GM23338 (cell line): ENCODE measurements at regions not wholly inside any gene's neighbourhood (a gene's known extent, or its start where the extent isn't known, plus 50 kb on each side); places are given as distances from the start of the nearest gene placed in this dataset.

Source experiments
- CTCF ChIP-seq, 2 experiments: fragments of 200-600 bp in 1 of 2; sonication (generic) in 1 of 2; conservative IDR thresholded peaks; 2 replicates each; pipeline versions ENCODE4 v1.5.1 to v1.6.1; 2016 to 2017; ENCODE audit warnings: antibody characterized with exemption in 2 of 2, low read depth in 2 of 2, mild to moderate bottlenecking in 2 of 2, moderate library complexity in 1 of 2
- EZH2 ChIP-seq: fragments of 200-600 bp; sonication (generic); IDR thresholded peaks from one replicate; pipeline ENCODE4 v1.8.0; 2017; ENCODE audit warnings: antibody characterized with exemption, mild to moderate bottlenecking, low read depth; ENCODE audit not compliant: unreplicated experiment
- EZH2phosphoT487 ChIP-seq: fragments of 200-600 bp; sonication (generic); IDR thresholded peaks from one replicate; pipeline ENCODE4 v1.8.1; 2018; ENCODE audit warnings: antibody characterized with exemption; ENCODE audit not compliant: unreplicated experiment
- NANOG ChIP-seq: IDR thresholded peaks from 2 replicates; pipeline ENCODE4 v1.6.1; 2016; ENCODE audit warnings: antibody characterized with exemption, borderline replicate concordance
- POLR2AphosphoS5 ChIP-seq: IDR thresholded peaks from 2 replicates; pipeline ENCODE4 v1.6.1; 2016; ENCODE audit warnings: antibody characterized with exemption, low read depth

GRCh38 chr9:120336753-120337090, 243.2 kb downstream of the CDK5RAP2 start:
- TF ChIP-seq CTCF (conservative IDR thresholded peaks at IDR 0.05; ENCODE audit: low read depth in 2 of 2) (no peak; a peak in 1 of 4 replicates), POLR2AphosphoS5 (no peak), NANOG (no peak), EZH2phosphoT487 (no peak), EZH2 (no peak)
